Heart left ventricle (tissue), 13 donors: ENCODE measurements at regions not wholly inside any gene's neighbourhood (a gene's known extent, or its start where the extent isn't known, plus 50 kb on each side); places are given as distances from the start of the nearest gene placed in this dataset.

ENCODE experiments used
- CTCF ChIP-seq, 12 donors: fragments of 200-600 bp; sonication (generic) in 4 of 12; IDR thresholded peaks; one replicate each; pipeline versions ENCODE4 v1.5.0 to v1.8.0; 2018 to 2022; ENCODE audit warnings: antibody characterized with exemption in 12 of 12, mild to moderate bottlenecking in 5 of 12
- POLR2A ChIP-seq, 2 donors: fragments of 450-650 bp; IDR thresholded peaks; one replicate each; pipeline ENCODE4 v1.6.1; 2017; ENCODE audit warnings: antibody characterized with exemption in 2 of 2, mild to moderate bottlenecking in 2 of 2, moderate library complexity in 2 of 2
- donor health status: ischemic (EF 13 %, LVEDD 7.1; RV severe dilation, severe dysfunction).
- donor health status: DM: no; HTN: yes; CAD: no.
- donor health status: DM: no; HTN: no; CAD: no.
- donor health status: ischemic (EF 25% LVEDD 6.9; RV normal size, moderate dysfunction).
- donor health status: ischemic (EF 25% LVEDD 5.7; RV mildly dilated, moderate dysfunction).
- donor health status: ischemic (EF 35%, LVEDD 5.7; RV mildly dilated, moderate dysfunction).
- donor health status: nonischemic (EF 11% LVEDD 7.7; RV severe dilation, severe dysfunction).
- donor health status: DM: yes; HTN: yes; CAD: no.
- donor health status: PGD.
- donor health status: ischemic (EF 29% LVEDD 5.4; RV normal size, mild dysfunction).
- donor health status: nonischemic (EF 23%, LVEDD 6.1; RV moderate dilation, normal function).

- TF ChIP-seq CTCF (IDR thresholded peaks at IDR 0.05) (no peak), POLR2A (IDR thresholded peaks at IDR 0.05) (no peak)
These were observed 86.4 kb upstream of the ARG1 start for GRCh38 chr6:131486608-131487007.
